ENCODE measurements at regions not wholly inside any gene's neighbourhood (a gene's known extent, or its start where the extent isn't known, plus 50 kb on each side); places are given as distances from the start of the nearest gene placed in this dataset.

DNA sequence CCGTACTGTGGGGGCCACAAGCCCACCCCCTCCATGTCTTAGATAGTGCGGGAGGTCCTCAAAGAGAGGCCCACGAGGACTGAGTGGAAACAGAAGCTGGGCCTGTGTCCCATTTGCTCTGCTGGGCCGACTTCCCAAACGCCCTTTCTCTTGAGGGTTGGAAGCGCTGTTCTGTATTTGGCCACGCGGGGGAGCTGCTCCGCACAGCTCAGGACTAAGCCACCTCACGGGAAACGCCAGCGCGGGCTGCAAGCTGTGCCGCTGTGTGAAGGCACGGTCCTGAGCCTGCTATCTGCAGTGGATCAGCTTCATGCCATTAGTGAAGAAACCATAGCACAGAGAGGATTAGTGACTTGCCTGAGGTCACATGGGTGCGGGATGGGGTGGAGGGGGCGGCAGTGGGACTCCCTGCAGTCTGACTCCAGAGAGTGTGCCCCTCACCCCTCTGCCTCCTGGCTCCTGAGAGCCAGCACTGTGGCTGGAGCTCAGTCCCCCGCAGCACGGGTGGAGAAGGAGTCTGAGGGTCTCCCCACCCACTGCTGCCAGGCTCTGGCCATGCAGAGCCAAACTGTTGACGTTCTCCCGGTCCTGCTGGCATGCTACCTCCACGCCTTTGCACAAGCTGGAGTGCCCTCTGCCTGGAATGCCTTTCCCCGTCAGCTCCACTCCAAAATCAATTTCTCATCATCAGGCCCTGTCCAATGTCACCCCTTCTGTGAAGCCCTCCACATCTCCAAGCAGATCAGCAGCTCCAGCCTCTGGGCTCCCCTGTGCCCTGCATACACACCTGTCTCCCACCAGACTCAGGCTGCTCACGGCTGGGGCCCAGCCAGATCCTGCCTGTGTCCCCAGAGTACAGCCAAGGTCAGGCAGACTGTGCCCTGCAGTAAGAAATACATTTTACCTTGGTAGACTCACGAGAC, 51.5 kb upstream of the LRRC32 start:
- peak; percentile 90 for DNase-seq (ENCODE audit: low spot score)

DNA sequence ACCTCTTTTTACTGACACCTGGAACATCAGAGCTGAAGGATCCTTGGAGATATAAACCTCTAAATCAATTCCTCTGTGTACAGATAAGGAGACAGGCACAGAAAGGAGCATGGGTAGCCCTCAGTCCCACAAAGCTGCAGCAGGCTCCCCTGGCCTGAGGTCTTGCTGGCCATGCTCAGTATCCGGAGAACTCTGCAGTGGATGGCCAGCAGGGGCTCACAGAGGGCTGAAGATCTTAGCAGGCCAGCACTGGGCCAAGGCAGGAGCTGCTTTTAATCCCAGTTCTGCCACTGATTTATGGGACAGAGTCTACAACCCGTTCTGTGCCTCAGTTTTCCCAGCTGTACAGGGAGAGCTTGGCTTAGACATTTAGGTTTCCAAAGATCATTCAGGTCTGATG, 52.6 kb upstream of the LRRC32 start:
- no peak for DNase-seq (ENCODE audit: low spot score)

DNA sequence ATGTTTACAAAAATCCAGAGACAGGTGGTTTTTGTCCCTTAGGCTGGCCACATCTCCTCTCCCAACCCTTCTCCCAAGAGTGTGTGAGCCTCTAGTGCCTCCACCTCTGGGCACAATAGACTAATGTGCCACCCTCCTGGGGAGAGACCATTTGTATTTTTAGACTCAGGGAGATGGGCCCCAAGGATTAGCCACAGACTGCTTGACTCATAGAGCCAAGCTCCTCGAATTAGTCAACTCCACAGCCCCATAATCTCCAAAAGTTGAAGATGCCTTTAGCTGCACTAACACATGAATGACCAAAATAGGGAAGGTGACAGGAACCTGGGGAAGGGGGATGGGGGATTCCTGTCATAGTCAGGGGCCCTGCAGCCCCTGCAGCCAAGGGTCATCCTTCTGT, 53.0 kb upstream of the LRRC32 start:
- no peak for DNase-seq (ENCODE audit: low spot score)

DNA sequence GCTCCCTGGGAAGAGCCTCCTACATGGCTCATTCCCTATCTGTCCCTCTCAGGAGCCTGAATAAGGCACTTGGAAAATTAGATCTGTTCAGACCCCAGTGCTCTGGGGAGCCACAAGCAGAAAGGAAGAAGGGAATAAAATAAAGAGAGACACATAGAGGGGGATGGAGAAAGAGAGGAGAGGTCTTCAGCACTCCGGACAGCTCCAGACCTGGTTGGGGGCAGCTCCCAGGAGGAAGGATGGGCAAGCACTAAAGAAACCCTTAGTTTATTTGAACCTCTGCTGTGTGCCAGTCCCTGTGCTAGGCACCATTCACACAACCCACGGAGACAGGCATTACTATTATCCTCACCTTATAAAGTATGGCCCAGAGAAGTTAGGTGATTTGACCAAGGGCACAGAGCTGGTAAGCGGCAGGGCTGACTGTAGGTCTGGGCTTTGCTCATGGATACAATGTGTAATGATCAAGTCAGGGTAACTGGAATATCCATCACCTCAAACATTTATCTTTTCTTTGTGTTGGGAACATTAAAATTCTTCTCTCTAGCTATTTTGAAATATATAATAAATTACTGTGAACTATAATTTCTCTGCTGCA, 53.7 kb upstream of the LRRC32 start:
- no peak for DNase-seq (ENCODE audit: low spot score)

DNA sequence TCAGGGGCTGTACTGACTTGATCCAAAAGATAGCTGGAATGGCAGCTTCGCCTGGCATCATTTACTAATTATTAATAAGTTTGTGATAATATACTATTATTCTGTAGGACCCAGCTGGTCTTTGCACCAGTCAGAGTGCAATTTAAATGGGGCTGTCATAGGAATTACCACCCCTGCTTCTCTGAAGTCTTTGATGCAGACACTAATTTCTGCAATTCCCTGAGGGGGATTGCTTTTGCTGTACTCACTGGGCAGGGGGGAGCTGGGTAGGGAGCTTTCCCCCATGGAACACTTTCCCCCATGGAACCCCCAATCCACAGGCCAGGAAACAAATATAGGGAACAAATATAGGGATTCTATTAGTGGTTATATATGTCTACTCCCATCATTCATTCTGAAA, 54.9 kb upstream of the TSKU start:
- DNase-seq (ENCODE audit: low spot score): no peak

DNA sequence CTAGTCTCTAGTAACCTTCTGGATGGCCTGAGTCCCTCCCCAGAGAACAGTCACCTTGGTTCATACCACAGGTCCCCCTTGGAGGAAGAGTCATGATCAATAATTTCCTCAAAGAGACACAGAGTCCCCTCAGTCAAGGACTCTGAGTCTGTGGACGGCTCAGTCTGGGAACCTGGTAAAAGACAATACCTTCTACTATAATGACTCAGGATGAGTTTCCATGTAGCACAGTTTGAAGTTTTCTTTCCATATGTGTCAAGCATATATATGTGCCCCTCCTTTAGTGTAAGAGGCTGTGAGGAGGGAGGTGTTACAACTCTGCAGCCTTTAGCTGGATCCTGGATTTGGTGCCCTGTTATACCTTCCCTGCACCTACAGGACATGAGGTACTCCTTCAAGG, 54.4 kb upstream of the TSKU start:
- no peak for DNase-seq (ENCODE audit: low spot score)

DNA sequence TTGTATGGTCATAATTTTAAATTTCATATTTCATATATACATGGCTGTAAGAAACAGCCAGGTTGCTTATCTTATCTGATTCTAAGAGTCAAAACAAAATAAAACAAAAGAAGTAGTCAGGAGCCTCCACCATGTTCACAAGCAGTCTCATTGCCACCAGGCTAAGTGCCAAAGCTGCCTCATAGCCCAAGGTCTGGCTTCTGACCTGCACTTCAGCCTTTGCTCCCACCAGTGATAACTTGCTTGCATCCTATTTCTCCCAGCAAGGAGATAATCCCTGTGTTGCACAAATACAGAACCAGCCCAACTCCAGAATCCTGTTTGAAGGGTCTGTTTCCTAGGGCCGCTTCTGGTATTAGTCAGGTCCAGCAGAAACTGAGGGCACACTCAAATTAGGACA, 53.9 kb upstream of the TSKU start:
- no peak for DNase-seq (ENCODE audit: low spot score)

DNA sequence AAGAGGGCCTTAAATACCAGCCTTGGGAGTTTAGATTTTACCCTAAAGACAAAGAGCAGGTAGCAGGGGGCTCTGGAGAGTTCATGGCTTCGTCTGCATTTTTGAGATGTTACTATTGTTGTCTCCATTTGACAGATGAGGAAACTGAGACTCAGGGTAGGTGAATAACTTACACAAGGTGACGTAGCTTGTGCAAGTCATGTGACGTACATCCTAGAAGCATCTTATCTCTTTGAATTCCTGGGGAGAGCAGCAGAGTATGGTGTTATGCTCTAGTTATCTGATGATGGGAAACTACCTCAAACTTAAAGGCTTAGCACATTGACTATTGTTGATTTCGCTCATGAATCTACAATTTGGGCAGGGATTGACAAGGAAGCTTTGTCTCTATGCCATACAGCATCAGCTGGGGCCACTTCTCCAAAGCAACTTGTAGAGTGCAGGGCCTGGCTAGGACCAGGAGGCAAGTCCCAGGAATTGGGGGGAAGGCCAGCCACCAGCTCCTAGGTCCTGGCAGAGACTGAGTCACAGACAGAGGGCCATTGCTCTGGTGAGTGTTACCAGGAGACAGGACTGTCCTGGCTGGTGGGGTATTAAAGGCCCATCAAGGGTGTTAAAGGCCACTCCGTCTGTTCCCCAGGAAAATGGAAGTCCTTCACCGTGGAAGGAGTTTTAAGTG, 52.1 kb upstream of the TSKU start:
- DNase-seq (ENCODE audit: low spot score): no peak

DNA sequence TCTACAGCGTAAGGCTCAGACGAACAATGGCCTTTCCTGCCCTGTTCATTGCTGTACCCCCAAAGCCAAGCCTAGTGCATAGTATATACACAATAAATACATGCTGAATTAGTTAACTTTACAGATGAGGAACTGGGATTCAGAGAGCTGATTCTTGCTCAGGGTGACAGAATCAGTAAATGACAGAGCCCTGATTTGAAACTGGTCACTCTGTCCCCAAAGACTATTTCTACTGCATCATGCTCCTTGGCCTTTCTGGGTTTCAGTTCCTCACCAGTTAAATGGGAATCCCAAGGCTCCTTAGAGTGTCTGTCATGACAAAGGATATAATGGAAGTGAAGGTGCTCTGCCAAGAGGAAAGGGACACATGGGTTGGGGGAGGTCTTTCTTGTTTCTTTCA, 50.5 kb upstream of the TSKU start:
- no peak for DNase-seq (ENCODE audit: low spot score)

Measured in GM03348 (cell line).